ENCODE measurements at regions not wholly inside any gene's neighbourhood (a gene's known extent, or its start where the extent isn't known, plus 50 kb on each side); places are given as distances from the start of the nearest gene placed in this dataset.
"Not testable (repeated sequence)": the region's sequence is repeated elsewhere in the genome, so short reads cannot be mapped to it uniquely, and the experiment has no call there.

DNA sequence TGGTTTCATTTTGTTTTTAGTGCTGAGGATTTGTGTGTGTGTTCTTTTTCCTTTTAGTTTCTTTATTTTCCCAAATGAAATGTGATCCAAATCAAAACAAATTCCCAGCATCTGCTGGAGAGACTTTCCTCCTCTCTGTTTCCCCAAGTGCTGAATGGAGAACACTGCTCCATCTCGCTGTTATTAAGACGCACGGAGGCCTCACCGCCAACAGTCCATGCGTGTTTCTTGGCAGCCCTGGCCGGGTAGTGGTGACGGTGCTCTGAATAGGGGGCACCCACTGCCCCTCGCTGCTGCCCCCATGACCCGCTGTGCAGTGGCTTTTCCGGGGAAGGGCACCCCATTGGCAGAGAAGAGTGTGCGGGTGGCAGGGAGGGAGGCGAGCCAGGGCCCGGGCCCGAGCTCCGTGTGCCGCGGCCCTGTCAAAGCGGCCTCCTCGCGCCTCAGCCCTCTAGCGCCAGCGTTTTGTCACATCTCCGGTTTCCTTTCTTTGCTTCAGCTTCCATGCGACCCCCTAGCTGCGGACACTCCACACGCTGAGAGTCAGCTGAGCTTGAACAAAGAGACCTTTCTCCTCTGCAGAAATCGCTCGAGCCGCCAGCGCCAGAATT is 473.7 kb upstream of the SALL3 start:
- DNase-seq (ENCODE audit: low read depth): no peak

DNA sequence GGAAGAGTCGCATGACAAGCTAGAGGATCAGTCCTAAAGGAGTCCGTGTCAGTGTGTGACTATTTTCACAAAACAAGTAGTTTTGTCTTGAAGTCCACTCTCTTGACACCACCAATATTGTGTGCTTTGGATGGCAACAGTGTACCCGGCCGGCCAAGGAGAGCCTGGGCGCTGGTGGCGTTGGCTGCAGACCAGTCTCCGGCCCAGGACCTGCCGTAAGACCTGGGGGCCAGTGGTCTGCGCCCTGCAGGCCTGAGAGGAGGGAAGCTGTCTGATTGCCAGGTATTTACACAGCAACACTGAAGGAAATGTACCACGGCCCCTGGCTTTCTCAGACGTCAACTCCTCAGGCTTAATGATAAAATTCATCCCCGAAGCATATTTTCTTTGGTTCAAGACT is 472.4 kb upstream of the SALL3 start:
- no peak for DNase-seq (ENCODE audit: low read depth)

DNA sequence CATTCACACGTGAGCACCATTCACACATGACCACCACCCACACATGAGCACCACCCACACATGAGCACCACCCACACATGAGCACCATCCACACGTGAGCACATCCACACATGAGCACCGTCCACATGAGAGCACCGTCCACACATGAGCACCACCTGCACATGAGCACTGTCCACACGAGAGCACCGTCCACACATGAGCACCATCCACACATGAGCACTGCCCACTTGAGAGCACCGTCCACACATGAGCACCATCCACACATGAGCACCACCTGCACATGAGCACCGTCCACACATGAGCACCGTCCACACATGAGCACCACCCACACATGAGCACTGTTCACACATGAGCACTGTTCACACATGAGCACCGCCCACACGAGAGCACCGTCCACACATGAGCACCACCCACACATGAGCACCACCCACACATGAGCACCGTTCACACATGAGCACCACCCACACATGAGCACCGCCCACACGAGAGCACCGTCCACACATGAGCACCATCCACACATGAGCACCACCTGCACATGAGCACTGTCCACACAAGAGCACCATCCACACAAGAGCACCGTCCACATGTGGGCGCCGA is 471.3 kb upstream of the SALL3 start:
- DNase-seq (ENCODE audit: low read depth): not testable (repeated sequence)

DNA sequence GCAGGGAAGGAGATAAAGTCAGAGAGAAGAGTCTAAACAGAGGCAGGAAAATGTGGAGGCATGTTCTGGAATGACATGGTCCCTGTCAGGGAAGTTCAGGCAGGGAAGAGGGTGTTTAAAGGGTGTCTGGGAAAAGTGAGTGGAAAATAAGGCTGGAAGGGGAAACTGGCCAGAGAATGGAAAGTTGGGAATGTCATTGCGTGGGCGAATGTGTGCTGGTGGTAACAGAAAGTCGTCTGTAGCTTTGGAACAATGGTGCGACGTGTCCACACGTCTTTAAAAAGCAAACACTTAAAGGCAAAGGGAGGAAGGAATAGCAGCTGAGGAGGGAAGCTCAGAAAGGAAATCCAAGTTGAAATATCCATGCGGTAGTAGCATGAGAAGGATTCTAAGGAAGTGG is 469.5 kb upstream of the SALL3 start:
- DNase-seq (ENCODE audit: low read depth): no peak

DNA sequence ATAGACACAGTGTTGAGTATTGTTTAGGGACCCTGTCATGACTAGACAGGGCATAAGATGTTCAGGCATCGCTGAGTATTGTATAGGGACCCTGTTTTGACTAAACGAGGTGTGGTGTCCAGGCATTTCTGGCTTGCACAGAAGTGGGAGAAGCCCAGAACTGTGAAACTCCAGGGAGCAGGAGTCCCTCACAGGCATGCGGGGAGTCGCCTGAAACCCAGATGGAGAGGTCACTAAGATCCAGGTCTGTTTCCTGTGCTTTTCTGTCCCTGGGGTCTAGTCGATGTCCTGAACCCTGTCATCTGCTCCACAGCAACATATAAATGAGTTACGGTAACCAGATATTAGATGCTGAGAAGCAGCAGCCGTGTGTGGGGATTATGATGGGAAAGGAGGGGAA is 469.0 kb upstream of the SALL3 start:
- DNase-seq (ENCODE audit: low read depth): no peak

DNA sequence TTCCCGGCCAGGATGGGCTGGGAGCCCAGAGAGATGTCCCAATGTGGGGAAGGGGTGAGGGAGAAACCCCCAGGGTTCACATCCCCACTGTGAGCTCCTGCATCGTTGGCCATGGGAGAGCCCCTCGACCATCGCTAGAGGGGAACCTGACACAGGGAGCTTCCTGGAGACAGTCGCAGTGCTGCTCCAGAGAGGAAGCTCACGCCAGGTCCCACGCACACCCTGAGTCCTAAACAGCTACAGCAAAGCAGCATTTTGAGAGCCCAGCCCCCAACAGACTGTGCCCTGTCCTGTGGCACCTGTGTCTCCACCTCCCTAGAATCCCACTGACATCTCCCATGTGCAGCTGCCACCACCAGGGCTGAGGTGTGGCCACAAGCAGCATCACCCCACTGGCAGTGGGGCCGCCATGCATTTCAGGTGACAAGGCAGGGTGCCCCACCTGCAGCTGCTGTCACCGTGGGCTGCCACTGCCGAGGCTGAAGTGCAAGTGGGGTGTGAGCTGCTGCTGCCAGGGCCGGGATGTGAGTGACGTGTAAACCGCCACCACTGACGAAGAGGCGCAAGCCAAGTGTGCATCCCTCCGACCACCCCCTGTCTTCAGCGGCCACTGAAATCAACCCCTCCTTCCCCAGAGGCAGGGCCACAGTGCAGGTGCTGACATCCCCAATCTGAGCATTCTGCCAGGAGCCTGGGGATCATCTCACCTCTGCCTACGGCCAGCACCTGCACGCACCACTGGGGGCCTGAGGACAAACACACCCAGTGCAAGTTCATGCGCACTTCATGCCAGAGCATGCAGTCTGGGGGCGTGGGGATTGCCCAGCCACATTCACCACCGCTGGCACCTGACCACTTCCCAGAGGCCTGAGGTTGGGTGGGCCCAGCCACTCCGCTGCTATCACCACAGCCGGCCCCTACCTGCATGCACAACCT is 467.7 kb upstream of the SALL3 start:
- no peak for DNase-seq (ENCODE audit: low read depth)

DNA sequence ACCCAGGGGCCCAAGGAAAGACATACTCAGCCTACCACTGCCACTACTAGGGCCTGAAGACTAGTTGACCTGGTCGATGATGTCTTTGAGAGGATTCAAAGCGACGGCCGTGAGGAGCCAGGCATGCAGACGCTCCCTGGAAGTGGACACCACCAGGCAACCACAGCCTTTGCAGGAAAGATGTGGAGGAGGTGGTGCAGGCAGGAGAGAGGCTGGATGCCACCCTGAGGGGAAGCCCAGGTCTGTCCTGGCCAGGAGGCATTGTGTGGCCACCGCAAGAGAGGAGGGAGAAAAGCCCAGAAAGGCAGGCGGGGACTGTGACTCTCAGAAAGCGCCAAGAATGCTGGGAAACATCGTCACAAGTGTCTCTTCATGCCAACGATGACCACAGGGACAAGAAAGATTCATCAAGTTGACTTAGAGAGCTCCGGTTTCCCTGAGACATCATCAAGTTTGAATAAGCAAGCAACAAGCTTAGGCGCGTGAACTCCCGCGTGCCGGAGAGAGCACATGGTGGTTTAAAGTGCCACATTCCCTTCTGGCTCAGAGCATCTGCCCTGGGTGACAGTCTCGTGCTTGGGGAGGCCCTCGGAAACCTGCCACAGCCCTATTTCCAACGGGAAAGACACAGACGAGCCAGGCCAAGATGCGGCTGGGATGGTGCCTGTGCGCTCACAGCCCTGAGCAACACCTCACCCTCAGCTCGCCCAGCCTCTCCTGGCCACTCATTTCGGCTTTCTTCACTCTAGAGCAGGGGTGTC is 464.5 kb upstream of the SALL3 start:
- no peak for DNase-seq (ENCODE audit: low read depth)

DNA sequence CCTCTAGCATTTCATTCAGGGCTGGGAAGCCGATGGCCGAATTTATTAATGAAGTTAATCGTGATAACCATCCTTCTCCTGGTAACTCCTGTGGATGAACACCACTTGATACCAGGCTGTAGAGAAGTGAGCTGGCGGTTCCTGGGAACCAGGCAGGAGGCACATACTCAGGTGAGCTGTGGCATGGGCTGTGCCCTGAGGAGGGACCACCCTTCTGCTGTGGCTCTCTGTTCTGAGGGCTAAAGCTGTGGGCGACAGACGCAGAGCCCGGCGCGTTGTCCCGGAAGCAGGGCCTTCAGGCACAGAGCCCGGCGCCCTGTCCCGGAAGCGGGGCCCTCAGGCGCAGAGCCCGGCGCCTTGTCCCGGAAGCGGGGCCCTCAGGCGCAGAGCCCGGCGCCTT is 462.3 kb upstream of the SALL3 start:
- DNase-seq (ENCODE audit: low read depth): no peak

DNA sequence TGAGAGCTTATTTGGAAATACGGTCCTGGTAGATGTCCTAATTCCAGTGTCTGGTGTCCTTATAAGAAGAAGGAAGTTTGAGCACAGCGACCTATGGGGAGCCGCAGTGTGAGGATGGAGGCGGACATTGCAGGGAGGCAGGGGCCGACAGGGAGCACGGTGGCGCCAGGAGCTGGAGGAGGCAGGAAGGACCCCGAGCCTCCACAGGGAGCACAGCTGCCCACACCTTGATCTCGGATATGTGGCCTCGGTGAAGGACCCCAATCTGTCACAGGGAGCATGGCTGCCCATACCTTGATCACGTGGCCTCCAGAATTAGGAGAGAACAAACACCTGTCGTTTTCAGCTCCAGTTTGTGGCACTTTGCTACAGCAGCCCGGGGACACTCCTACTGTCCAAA is 461.6 kb upstream of the SALL3 start:
- DNase-seq (ENCODE audit: low read depth): no peak

DNA sequence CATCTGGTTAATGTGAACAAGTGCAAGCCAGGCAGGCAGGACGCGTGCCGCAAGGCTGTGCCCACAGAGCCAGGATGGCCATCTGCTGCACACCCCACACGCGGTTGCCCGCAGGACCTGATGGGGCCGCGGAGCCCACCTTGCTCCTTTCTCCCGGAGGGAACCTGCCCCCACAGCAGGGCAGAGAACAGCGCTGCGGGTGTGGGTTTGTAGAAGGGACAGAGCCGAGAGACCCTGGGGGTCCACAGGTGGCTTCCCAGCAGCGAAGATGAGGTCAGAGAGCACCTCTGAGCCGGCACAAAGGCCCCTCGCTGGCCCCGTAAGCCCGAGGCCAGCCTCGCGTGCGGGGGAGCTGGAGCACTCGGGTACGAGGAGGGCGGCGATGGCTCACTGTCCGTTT is 460.8 kb upstream of the SALL3 start:
- no peak for DNase-seq (ENCODE audit: low read depth)

DNA sequence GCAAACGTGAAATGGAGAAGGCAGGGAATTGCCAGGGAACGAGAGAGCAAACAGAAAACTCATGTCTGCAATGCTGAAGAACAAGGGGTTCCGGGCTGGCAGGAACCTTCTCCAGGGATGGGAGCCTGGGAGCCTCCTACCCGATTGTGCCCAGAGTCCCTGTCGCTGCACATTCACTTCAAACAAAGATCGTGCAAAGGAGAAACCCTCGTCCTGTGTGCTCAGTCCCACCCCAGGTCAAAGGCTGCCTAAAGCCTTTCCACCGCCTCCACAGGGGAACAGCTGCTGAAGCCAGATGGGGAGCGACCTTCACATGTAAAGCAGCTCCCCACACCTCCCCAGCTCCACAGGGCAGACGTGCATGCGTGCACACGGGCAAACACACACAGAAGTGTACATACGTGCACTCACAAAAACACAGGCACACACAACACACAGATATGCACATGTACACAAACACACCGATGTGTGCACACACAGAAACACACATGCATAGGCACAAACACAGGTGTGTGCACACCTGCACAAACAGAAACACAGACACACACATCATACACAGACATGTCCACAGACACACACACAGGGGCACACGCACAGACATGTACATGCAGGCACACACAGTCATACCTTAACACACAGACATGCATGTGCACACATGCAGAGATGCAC is 460.1 kb upstream of the SALL3 start:
- DNase-seq (ENCODE audit: low read depth): no peak

DNA sequence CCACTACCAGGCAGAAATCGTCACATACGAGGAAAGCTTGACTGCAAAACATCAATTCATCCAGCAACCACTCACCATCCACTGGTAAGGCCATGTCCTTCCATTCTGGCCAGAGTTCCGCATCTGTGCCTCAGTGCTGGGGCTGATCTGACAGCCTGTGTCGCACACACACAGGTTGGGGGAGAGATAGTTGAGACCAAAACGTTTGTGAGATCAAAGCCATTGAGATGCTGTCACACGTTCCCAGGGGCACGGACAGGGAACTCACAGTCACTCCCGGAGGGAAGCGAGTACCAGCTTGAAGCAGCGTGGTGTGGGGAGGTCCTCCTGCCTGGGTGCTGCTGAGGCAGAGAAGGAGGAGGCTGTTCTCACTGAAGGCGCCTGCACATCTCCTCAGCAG is 458.5 kb upstream of the SALL3 start:
- no peak for DNase-seq (ENCODE audit: low read depth)

DNA sequence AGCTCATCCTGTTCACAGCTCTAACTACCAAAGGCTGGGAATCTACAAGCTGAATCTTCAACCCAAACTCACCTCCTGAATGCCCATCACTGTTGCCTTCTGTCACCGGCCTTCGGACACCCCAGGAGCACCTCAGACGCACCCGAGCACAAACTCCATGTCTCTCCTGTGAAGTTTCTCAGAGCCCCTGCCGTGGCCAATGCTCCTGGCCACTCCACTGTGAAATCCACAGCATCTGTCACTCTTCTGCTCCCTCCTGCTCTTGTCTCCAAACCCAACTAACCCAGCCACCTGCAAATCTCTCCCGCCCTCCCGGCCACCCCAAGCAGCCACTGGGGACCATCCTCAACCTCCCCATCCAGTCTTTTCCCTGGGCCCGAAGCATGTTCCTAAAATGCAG is 457.9 kb upstream of the SALL3 start:
- DNase-seq (ENCODE audit: low read depth): no peak

DNA sequence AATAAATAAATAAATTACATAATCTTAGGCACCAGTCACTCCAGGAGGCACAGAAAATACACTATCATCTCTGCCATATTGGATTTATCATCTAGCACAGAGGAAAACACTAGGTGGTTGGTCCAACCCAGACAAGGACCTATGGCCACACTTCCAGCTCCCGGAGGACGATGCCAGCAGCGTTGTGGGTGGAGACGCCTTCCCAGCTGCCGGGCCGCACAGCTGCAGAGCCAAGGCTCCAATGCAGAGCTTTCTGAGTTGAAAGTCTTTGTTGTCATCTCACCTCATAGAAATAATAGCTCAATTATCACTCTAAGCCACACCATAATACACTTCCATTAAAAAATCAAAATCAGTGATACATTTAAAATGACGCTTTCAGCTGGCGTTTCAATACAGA is 457.1 kb upstream of the SALL3 start:
- DNase-seq (ENCODE audit: low read depth): no peak

DNA sequence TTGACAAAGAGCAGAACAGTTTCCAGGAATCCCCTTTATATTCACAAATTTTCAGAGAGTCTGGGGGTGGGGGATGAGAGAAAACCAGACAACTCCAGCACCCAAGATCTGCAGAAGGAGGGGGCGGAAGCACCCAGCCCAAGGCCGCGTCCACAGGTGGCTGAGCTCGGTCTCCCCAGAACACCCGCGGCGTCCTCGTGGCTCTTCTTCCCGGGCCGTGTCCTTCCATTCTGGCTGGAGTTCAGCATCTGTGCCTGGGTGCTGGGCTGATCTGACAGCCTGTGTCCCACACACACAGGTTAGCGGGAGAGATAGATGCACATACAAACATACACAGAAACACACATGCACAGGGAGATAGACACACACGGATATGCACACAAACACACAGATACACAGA is 455.8 kb upstream of the SALL3 start:
- no peak for DNase-seq (ENCODE audit: low read depth)

DNA sequence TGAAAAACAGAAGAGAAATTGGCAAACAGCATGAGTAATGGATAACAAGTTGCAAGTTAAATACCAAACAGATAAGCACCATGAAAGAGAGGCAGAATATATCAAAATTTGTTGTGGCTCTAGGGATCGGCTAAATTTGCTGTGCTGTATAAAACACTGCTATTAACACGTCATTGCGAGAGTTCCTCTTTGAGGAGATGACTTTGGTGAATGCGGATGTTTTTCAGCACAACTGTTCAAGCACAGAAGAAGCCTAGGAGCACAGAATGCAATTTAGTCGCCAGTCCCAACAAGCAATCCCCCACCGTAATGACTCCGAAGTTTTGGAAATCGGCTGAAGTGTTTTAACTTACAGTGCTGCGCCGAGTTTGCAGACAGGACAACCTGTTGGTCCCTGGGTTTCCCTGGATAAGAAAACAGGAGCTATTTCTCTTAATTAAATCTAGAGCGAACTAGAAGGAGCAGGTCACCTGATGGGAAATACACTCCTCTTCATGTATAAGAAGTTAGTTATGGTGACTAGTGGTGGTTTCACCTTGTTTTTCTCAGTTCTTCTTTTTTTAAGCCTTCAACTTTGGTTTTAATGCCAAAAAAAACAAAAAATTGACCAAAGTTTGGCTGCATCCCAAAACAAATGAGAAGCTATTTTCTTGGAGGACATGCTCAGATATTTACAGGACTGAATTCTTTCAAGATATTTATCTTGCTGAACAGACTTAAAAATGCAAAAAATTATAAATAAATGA is 454.1 kb upstream of the SALL3 start:
- no peak for DNase-seq (ENCODE audit: low read depth)

DNA sequence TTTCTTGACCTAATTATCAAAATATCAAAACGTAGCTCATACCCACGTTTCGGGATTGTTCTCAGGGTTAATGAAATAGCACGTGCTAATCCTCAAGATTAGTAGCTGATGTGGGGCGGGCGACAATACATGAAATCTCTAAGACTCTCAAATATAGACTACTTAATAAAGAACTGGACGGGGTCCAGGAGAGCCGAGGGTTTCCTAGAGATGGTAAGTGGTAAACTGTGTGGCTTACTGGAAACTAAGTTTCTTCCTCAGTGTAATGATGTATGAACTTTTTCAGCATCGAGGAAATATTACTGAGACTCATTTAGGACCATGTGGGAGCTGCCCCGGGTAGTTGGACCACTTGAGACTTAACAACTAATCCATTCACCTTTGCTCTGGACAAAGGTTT is 453.3 kb upstream of the SALL3 start:
- DNase-seq (ENCODE audit: low read depth): no peak

DNA sequence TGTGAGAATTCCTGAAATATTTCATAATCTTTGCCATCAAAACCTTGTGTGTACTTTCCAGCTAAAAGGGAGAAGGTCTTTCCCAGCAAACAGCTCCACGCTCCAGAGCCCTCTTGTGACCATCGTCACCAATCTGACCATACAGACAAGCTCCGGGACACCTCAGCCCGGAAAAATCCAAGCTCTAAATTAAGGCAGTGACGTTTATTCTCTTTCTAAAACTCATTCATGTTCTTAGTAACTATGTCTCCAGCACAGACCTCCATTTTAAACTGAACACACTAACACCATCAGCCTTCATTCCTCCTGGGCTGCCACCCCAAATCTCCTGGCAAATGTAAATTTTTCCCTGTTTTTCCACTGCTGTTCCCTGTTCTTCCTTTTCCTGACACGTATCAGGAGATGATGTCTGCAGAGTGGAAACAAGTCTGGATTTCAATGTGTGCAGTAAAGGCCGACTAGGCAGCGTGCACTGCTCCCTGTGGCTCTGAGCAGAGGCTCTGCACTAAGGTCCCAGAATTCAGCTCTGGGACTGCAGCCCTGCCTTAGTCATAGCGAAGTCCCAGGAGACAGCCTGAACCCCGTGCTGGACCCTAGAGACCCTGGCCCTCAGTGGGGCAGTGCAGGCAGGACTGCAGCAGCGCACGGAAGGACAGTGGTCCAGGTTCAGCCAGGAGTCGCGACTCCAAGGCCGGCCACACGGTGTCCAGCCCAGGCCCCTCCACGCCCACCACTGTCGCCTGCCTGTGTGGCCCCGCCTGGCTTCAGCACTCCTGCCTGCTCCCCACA is 452.5 kb upstream of the SALL3 start:
- DNase-seq (ENCODE audit: low read depth): no peak

DNA sequence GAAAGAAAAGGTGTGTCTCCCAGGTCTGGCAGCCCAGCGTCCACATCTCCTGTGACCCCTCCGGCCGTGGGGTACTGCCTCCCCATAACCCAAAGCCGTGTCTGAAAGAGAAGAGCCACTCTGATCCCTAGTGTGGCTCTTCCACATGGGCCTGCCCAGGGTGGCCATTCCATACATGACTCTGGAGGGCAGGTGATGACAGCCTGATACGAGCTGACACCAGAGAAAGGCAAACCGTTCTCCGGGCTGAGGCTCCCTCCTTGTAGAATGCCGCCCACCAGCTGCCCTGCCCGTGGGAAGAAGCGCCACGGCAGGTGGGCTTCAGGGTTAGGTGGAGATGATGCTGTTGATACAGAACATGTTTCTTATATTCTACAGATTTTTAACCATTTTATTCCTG is 451.6 kb upstream of the SALL3 start:
- no peak for DNase-seq (ENCODE audit: low read depth)

DNA sequence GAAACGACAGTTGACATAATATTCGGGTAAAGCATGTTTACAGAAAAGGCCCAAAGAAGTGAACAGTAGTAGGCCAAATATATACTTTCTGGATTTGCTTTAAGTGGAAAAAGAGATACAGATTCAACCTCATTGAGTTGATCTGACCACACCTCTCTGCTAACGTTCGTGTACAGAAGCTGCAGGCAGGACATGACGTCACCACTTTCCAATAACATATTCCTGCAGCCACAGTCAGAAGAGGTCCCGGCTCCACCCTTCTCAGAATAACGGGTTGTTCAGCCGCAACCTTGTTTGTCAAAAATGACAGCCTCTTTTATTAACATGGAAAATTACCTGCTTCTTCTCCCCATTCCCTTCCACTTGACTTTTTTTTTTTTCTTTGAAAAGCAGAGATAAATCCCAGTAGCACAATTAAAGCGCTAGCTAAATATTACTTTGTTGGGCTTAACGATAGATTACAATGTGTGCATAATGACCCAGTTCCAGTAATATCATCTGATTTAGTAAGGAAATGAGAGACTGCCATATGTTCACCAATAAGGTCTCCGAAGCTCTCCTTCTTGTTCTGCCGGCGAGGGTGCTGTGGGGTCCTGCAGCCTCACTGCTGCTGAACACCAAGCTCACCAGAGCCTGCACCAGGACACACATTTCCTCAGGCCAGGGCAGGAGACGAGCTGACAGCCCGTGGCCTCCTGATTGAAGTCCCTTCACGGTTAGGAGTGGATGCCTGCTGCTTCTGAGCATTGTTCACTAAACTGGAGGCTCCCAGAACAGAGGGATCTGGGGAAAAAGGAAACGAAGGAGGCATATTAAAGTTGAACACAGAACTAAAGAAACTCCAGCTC is 451.0 kb upstream of the SALL3 start:
- DNase-seq (ENCODE audit: low read depth): no peak
